DND-41 (cell line): ENCODE measurements at regions not wholly inside any gene's neighbourhood (a gene's known extent, or its start where the extent isn't known, plus 50 kb on each side); places are given as distances from the start of the nearest gene placed in this dataset.

Experiments used
- ATAC-seq: fragments of 200-7000 bp; cut with Tn5 transposase; 3 replicates; pipeline ENCODE4 v1.9.1; 2021; ENCODE audit warnings: low read depth; ENCODE audit not compliant: insufficient read depth
- DNase-seq: peaks from one replicate; pipeline ENCODE4 v3.0.0-alpha.2; 2020
- H2AFZ ChIP-seq: 2 replicates; pipeline ENCODE4 v1.6.0; 2012; ENCODE audit warnings: low read depth, low read length
- H3K27ac ChIP-seq: 2 replicates; pipeline ENCODE4 v1.5.1; 2012; ENCODE audit warnings: low read length, inconsistent platforms
- H3K27me3 ChIP-seq: fragments of 200-600 bp; sonication (generic); 2 replicates; pipeline ENCODE4 v1.6.0; 2012; ENCODE audit warnings: low read length, mild to moderate bottlenecking, inconsistent platforms; ENCODE audit not compliant: insufficient read depth, poor library complexity
- H3K36me3 ChIP-seq: 2 replicates; pipeline ENCODE4 v1.5.1; 2012; ENCODE audit warnings: low read length, inconsistent platforms; ENCODE audit not compliant: insufficient read depth
- H3K4me1 ChIP-seq: 2 replicates; pipeline ENCODE4 v1.5.1; 2012; ENCODE audit warnings: mild to moderate bottlenecking, low read length; ENCODE audit not compliant: insufficient read depth
- H3K4me2 ChIP-seq: 2 replicates; pipeline ENCODE4 v1.6.0; 2012; ENCODE audit warnings: mild to moderate bottlenecking, moderate library complexity, low read length, inconsistent platforms; ENCODE audit not compliant: insufficient read depth
- H3K4me3 ChIP-seq, 2 experiments: fragments of 200-600 bp in 1 of 2; shearing (Covaris generic) in 1 of 2; 2 replicates each; pipeline ENCODE4 v1.5.1; 2012 to 2016; ENCODE audit warnings: inconsistent platforms in 2 of 2, low read length in 2 of 2, mild to moderate bottlenecking in 2 of 2, low read depth in 1 of 2, moderate library complexity in 1 of 2
- H3K79me2 ChIP-seq: 2 replicates; pipeline ENCODE4 v1.6.0; 2012; ENCODE audit warnings: low read length, inconsistent platforms; ENCODE audit not compliant: insufficient read depth
- H3K9ac ChIP-seq: 2 replicates; pipeline ENCODE4 v1.6.0; 2012; ENCODE audit warnings: low read depth, mild to moderate bottlenecking, inconsistent platforms, low read length, moderate library complexity
- H3K9me3 ChIP-seq: 2 replicates; pipeline ENCODE4 v1.5.1; 2012; ENCODE audit warnings: low read length, moderate library complexity, mild to moderate bottlenecking, inconsistent platforms; ENCODE audit not compliant: insufficient read depth, severe bottlenecking
- H4K20me1 ChIP-seq: 2 replicates; pipeline ENCODE4 v1.6.0; 2012; ENCODE audit warnings: low read length; ENCODE audit not compliant: insufficient read depth
- EZH2 ChIP-seq: IDR thresholded peaks from 3 replicates; pipeline ENCODE4 v1.6.1; 2012; ENCODE audit warnings: borderline replicate concordance, low read depth, mild to moderate bottlenecking, moderate library complexity, low read length, inconsistent platforms; ENCODE audit not compliant: severe bottlenecking
- TF ChIP-seq, protein P1 (sequence below): IDR thresholded peaks from 2 replicates; pipeline ENCODE4 v1.5.1; 2012; ENCODE audit warnings: borderline replicate concordance, low read length, moderate library complexity, mild to moderate bottlenecking; ENCODE audit not compliant: poor library complexity, severe bottlenecking; ENCODE audit errors: extremely low read depth

- Histone ChIP-seq H3K27ac (no peak overlapping the region), H3K27me3 (no peaks in the 10 kb centered on the region), H3K79me2 (no peaks in the 10 kb centered on the region), H3K4me3 (no peak overlapping the region), H4K20me1 (no peaks in the 10 kb centered on the region), H3K9ac (no peak overlapping the region), H3K4me2 (no peak overlapping the region), H3K4me1 (no peaks in the 10 kb centered on the region), H3K36me3 (no peaks in the 10 kb centered on the region), H2AFZ (no peak overlapping the region), H3K9me3 (no peaks in the 10 kb centered on the region)
- DNase-seq (no peak), ATAC-seq (no peak)
- TF ChIP-seq, protein P1, sequence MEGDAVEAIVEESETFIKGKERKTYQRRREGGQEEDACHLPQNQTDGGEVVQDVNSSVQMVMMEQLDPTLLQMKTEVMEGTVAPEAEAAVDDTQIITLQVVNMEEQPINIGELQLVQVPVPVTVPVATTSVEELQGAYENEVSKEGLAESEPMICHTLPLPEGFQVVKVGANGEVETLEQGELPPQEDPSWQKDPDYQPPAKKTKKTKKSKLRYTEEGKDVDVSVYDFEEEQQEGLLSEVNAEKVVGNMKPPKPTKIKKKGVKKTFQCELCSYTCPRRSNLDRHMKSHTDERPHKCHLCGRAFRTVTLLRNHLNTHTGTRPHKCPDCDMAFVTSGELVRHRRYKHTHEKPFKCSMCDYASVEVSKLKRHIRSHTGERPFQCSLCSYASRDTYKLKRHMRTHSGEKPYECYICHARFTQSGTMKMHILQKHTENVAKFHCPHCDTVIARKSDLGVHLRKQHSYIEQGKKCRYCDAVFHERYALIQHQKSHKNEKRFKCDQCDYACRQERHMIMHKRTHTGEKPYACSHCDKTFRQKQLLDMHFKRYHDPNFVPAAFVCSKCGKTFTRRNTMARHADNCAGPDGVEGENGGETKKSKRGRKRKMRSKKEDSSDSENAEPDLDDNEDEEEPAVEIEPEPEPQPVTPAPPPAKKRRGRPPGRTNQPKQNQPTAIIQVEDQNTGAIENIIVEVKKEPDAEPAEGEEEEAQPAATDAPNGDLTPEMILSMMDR = no peak
- TF ChIP-seq EZH2 = no peak
Observed at GRCh38 chr16:60510208-60510607, 1526.0 kb downstream of the CDH8 start.

DNA sequence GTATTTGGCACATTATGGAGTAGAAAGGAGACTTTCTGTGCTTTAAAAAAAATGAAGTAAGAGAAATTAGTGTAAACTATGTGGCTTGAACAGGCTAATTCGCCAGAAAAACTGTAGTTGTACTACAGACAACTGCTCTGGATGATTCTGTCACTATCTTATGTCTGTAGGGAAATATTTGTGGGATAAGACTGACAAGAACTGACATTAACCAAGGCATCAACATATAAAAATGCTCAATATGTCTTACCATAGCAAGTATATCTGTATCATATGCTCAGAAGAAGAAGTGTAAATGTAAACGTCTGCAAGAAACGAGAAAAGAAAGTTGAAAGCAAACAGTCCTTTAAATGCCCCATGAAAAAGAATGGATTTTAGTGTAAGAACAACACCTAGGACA, 1545.0 kb downstream of the CDH8 start:
- DNase-seq (no peak), ATAC-seq (no peak)
- Histone ChIP-seq H3K4me3 (no peak overlapping the region), H3K9ac (no peak overlapping the region), H4K20me1 (no peaks in the 10 kb centered on the region), H3K79me2 (no peaks in the 10 kb centered on the region), H3K4me1 (no peaks in the 10 kb centered on the region), H3K9me3 (no peaks in the 10 kb centered on the region), H3K4me2 (no peak overlapping the region), H3K27me3 (no peaks in the 10 kb centered on the region), H3K27ac (no peak overlapping the region), H2AFZ (no peak overlapping the region), H3K36me3 (no peaks in the 10 kb centered on the region)
- TF ChIP-seq, protein P1 = no peak
- no peak for TF ChIP-seq EZH2

DNA sequence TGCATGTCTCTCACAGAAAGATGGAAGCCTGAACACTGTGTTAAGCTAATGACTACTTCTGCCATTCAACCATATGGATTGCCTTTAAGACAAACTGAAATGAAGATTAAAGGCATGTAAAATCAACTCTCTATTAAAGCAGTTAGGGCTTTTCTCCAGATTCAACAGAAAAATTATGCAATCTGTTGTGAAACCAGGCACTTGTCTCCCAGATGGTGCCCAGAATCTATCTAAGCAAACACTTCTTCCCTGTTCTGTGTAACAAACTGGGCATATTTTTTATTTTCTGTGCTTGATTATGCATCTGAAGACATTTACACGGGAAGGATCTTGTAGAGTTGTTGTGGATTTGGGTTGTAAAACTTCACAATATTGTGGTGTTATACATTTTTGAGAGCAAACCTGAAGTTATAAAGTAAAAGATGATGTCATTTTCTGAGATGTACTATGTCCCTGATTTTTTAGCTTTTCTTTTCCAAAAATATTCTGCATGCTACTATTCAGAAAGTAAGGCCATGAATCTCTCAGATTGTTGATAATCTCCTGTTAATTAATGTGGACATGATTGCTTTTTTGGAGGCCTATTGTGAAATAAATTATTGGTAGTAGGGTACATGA, 1550.3 kb downstream of the CDH8 start:
- ATAC-seq = no peak
- H3K4me1 ChIP-seq = no peaks in the 10 kb centered on the region
- H3K9ac ChIP-seq = no peak overlapping the region
- H3K4me2 ChIP-seq = no peak overlapping the region
- no peaks in the 10 kb centered on the region for H3K79me2 ChIP-seq
- H3K27me3 ChIP-seq = no peaks in the 10 kb centered on the region
- no peak overlapping the region for H3K27ac ChIP-seq
- TF ChIP-seq, protein P1 = no peak
- no peak for TF ChIP-seq EZH2
- no peak overlapping the region for H2AFZ ChIP-seq
- no peaks in the 10 kb centered on the region for H3K36me3 ChIP-seq
- no peaks in the 10 kb centered on the region for H4K20me1 ChIP-seq
- no peak for DNase-seq
- no peak overlapping the region for H3K4me3 ChIP-seq
- H3K9me3 ChIP-seq = no peaks in the 10 kb centered on the region
